Glomerular visceral epithelial cell (primary cell): ENCODE measurements at regions not wholly inside any gene's neighbourhood (a gene's known extent, or its start where the extent isn't known, plus 50 kb on each side); places are given as distances from the start of the nearest gene placed in this dataset.
"Not testable (repeated sequence)": the region's sequence is repeated elsewhere in the genome, so short reads cannot be mapped to it uniquely, and the experiment has no call there.

Experiments
- DNase-seq: peaks from one replicate; pipeline ENCODE4 v3.0.0-alpha.2; 2016; ENCODE audit errors: extremely low spot score

DNA sequence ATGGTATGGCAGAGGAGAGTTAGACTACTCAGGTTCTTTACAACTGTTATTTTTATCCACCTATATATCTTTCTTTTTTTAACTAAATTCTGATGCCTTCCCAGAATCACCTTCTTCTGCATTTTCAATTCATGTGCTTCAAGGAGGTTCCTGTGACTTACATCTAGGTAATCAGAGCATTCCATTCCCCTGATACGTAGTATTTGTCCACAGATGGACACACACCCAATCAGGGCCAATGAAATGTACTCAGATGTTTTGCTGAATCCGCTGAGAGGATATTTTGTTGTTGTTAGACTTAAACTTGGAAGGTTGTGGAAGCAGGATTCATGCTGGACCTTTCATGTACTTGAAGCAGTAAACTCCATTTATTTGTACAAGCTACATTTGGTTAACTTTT, 159.4 kb upstream of the FER start:
- DNase-seq = no peak

DNA sequence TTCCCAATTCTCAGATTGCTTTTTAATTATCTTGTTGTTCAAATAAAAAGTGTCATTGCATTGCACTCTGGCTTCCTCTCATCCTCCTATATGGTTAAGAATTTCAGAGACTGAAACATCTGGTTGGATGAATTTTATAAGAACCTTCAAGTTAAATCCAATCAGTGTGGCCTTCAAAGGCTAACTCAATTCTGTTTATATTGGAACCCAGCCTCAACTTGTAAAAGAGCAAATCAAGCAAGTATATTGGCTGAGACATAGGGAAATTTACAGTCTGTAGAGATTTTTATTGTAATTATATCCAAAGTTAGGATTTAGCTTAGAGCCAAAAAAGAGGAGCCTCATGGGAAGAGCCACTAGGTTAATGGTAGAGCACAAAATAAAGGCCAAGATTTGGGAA, 159.9 kb upstream of the FER start:
- DNase-seq = no peak

DNA sequence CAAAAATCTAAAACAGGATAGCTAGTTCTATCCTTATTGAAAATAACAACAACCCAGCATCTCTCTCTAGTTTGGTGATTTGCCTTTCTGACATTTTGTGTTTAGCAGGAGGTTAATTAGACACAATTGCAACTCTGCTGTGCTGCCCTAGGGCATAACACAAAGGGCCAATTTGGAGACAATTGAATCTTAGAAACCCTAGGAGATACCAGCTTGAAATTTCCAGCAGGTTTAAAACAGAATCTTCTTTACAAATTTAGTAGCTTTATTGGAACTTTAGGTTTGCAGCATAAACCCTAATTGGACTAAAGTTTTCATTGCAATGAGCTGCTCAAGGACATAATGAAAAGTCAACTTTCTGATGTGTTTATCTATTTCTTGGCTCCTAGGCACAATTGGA, 166.7 kb upstream of the FER start:
- DNase-seq = no peak

DNA sequence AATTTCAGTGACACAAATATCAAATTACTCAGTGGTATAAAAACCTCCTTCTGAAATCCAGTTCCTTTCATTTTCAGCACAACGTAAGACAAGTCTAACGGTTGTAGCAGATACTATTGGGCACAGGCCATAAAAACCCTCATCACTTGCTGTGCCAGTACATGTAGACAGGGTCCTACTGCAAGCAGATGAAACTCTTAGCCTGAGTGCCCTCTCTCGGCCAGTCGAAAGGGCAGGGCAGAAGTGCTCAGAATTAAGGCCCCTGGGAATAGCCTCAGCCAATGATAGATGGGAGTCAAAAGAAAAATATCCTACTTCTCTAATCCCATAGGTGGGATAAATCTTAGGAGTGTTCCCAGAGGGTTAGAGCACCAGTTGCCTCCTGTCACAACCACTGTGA, 168.5 kb upstream of the FER start:
- no peak for DNase-seq

DNA sequence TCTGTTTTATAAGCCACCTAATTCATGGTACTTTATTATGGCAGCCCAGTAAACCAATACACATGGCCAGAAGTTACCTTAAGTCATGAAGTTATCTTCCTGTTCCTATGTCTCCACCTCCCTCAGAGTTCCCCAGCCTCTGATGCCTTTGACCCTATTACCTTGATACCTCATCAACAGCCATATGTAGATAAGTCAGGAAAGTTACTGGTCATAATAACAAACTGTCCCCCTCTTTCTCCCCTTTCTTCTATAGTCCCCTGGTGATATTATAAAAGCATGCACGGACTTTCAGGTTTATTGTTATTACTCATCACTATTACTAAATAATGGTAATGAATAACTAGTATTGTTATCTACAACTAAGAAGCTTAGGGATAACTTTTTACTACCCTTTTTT, 168.9 kb upstream of the FER start:
- DNase-seq = no peak

DNA sequence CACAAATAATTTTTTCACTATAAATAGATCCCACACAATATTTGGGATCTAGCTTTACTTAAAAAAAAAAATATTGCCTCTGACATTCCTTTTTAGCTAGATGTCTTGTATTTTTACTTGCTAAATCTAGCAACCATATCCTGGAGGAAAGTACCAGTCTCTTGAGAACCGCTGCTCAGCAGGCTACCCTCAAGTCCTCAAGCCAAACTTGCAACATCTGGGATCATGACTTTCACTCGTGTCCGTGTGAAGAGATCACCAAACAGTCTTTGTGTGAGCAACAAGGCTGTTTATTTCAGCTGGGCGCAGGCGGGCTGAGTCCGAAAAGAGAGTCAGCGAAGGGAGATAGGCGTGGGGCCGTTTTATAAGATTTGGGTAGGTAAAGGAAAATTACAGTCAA, 180.3 kb upstream of the FER start:
- DNase-seq = no peak

DNA sequence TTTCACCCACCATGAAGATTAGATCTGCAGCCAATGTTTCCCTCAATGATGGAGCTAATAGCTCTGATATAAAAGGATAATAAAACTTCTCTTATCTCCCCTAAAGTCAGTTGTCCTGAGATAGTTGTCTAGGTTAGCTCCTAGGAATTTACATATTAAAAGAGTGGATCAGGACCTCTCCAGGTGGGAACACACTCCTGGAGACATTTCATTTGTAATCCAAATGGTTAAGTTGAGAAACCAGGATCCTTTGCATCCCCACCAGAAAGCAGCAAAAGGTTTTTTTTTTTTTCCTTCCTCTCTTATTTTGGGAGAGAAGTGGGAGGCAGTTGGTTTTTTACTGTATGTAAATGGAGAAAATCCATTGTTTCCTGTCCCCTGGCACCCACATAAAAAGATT, 182.5 kb upstream of the FBXL17 start:
- DNase-seq = no peak

DNA sequence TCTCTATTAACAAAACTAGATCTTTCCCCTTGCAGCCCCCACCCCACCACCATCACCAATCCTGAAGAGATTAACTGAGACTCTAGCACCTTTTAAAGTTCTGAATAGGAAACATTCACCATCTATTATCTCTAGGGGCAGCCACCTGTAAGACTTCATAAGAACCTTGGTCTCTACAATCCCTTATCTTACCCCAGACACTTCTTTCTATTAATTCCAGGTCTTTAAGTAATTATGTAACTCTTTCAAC, 180.2 kb upstream of the FBXL17 start:
- no peak for DNase-seq

DNA sequence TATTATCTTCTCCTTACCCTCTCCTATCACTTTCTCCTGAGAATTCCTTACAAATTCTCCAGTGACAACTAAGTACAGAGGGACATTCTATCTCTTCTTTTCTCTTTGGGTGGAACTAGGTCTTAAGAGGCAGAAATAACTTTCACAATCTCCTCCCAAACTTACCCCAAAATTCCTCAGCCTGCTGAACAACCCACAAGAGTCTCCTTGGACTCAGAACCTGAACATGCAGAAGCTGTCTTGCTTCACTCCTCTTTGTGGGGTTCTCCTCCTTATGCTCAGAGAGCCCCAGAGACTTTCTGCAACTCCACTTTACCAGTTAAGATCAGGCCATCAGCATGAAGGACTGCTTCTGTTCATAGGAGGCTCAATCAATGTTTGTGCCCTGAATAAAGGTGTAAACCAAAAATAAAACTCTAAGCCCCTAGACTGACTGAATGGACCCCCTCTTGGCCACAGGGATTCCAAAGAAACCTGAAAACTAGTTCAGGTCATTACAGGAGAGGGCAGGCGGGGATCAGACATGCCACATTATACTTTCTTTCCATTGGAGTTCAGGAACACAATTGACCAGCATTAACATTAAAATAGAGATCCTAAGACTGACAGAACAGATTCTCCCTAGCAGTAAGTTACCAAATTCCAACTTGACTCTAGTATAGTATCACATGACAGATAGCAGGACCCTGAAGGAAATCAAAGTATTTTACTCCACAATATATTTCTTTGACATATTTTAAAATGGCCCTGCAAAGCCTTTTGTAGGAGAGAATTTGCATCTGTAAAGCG, 179.7 kb upstream of the FBXL17 start:
- no peak for DNase-seq

DNA sequence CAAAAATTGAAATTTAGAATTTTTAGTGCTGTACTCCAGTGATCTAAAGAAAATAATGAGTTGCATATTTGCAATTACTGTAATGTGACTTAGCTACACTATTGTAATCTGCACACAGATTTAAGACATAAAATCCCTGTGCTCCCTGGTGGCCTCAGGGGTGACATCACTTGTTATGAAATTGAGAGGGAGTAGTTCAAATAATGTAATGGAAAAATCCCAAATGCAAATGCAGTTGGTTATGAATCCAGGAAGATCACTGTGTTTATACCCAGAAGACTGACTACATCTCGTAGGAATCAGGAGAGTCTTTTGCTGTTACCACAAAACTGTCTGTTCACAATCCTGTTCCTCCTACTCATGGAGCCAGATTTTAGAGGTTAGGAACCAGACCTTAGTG, 178.7 kb upstream of the FBXL17 start:
- no peak for DNase-seq

DNA sequence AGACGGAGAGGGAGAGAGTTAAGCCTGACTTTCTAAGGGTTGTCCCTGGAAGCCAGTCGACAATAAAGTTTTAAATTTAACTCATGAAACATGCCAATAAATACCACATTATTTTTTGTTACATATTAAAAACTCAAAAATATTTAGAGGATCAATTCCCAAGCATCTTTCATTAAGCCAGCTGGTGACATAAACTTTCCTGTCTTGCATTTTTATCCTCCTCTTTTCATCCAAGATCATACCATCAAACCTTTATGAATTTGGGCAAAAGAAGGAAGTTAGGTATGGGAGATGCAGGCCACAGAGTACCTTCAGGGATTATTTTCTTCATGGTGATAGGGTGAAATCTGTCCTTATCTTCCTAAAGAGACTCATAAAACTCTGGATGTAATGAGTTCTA, 178.3 kb upstream of the FBXL17 start:
- DNase-seq = no peak

DNA sequence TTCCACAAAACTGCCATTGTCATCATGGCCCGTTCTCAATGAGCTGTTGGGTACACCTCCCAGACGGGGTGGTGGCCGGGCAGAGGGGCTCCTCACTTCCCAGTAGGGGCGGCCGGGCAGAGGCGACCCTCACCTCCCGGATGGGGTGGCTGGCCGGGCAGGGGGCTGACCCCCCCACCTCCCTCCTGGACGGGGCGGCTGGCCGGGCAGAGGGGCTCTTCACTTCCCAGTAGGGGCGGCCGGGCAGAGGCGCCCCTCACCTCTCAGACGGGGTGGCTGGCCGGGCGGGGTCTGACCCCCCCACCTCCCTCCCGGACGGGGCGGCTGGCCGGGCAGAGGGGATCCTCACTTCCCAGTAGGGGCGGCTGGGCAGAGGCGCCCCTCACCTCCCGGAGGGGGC, 176.9 kb upstream of the FBXL17 start:
- DNase-seq = not testable (repeated sequence)

DNA sequence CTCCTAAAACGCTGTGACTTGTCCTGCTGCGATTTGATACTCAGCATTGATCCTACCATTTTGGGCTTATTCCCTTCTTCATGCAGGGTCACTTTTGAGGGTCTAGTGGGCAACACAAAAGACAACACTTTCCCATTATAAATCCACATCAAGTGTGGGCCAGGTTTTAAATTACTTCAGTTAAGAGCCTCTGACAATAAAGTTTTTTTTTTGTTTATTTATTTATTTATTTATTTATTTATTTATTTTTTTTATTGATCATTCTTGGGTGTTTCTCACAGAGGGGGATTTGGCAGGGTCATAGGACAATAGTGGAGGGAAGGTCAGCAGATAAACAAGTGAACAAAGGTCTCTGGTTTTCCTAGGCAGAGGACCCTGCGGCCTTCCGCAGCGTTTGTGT, 176.2 kb upstream of the FBXL17 start:
- not testable (repeated sequence) for DNase-seq

DNA sequence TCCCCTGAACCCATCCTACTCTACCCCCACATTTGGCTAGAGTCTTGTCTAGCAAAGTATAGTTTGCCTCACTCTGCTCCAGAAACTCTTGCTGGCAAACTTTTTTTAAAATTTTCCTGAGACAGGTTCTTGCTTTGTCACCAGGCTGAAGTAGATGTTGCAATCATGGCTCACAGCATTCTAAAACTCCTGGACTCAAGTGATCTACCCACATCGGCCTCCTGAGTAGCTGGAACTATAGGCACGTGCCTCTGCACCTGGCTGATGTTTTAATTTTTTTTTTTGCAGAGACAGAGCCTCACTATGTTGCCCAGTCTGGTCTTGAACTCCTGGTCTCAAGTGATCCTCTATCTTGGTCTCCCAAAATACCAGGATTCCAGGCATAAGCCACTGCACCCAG, 175.8 kb upstream of the FBXL17 start:
- no peak for DNase-seq

DNA sequence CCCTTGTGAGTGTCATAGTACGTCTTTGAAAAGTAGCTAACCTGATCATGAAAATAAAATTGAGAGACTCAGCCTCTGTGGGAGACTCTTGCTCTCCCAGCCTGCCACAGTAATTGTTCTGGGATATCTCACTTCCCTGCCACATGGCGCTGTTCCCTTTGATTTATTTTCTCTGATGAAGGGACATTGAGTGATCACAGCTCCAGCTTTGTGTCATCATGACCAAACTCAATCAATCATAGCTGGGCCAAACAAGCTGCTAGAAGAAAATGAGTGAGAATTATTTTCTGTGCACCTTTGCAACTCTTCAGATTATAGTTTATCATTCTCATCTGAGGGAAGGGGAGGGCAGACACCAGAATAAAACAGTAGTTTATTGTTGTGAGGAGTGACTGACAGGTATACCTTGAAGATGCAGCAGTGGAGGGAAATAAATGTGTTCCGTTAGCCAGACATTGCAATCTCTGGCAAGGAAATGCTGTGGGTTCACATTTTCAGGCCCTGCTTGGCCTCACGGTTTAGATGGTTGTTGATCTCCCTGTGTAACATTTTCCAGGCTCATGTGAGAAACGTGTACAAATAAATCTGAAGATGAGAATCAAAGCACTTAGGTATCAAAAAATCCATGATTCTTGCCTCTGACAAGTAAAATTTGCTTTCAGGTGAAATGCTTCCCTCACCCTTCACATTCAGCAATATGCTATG, 174.7 kb upstream of the FBXL17 start:
- DNase-seq = no peak

DNA sequence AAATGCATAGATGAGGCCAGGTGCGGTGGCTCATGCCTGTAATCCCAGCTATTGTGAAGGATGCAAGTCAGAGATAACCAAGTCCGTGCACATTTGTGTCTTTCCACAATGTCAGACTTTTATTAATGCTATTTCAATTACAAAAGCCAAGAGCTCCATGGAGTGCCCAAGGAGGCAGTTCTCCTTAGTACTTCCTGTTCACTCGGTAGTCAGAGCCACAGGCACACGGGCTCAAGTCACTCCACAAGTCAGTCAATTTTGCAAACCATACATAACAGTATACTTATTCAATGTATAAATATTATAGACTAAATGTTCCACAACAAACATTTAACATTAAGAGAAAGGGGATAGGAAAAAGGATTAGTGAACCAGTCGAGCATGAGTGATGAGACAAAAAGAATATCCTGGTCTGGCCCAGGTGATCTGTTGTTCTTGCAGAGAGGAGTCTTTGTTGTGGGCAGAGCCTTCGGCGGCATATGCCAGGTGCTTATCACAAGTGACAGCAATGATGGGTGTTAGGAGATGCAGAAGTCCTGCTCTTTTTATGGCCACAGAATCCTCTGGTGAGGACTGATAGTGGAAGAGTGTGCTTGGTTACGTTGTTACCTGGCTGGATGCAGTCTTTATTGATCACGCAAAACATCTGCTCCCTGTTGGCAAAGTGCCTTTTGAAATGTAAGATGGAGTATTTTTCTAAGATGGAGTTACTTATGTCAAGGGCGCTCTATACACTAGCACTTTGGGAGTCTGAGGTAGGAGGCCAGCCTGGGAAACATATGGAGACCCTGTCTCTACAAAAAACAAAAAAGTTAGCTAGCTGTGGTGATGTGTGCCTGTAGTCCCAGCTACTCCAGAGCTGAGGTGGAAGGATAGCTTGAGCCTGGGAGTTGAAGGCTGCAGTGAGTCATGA, 167.0 kb upstream of the FBXL17 start:
- no peak for DNase-seq

DNA sequence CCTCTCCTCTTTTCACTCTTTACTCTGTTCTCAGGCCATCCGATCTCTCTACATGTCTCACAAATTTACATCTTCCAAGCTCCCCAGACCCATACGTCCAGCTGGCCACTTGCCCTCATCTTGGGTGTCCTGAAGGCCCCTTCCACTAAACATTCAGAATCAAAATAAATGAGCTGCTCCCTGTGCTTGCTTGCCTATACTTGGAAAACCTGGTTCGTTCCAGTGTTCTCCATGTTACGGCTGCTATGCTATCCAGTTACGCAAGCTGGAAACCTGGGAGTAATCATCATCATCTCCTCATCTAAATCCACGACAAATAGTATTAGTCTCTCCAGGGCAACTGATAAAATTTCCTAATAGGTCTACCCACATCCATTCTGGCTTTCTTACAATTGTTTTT, 165.0 kb upstream of the FBXL17 start:
- DNase-seq = no peak

DNA sequence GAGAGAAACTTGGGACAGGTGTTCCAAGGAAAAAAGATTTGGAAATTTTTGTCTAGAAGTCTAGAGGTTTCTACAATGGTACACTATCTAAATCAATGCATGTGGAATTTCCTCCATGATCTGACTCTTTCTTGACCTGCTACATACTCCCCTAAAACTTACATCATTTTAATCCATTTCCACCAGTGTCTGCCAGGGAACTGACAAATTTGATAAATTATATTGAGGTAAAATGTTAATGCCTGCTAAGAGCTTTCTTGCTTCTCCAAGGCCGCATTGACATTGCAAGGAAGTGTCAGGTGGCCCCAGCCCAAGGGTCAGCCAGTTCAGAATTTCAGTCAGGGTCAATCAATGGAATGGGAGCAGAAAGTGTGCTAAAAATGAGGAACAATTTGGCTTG, 163.4 kb upstream of the FBXL17 start:
- DNase-seq = no peak

DNA sequence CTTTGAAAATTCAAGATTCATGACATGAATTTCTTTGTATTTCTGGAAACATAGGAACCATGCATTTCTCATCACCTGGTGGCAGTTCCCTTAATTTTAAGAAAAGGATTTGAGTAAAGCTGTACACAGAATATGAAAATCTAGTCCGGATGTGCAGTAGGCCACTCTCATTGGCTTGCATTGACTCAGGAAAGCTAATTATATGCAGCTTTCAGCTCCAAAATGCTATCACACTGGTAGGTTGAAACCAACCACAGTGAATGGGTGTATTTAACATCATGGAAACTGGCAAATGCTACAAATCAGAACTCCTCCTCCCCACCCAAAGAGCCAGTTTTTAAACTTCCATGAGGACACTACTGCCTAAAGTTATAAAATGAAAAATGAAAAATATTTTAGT, 161.6 kb upstream of the FBXL17 start:
- no peak for DNase-seq

DNA sequence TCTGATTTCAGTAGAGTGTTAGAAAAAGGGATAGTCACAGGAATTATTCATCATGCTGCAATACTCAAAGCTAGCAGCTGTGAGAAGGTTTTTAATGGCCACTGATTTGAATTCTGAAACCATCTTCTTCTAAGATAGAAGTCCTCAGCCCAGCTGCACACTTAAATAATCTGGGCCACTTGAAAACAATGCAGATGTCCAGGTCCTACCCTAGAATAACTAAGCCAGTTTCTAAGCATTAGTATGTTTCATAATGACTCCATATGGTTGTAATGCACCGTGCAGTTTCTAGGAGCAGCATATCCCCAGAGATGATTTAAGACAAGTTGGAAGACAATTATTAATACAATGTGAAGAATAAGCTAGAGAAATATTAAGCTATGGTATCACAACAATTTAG, 159.9 kb upstream of the FBXL17 start:
- no peak for DNase-seq

DNA sequence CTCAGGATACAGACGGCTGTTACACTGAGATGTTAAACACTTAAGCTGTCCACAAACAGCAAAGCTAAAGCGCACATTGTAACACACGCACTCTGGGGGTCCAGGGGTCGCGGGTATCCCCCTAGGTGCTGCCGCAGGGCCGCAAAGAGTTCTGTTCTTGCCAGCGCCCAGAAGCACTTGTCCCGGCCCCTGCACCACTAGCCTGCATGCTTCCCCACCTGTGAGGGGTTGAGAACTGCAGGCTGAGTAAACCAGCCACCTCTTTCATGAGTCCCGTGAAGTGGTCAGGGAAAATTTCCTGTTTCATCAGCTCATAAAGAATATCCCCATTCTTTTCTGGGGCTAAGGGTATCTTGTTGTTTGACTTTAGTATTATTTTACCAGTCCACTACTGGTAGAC, 154.4 kb upstream of the FBXL17 start:
- DNase-seq = no peak

DNA sequence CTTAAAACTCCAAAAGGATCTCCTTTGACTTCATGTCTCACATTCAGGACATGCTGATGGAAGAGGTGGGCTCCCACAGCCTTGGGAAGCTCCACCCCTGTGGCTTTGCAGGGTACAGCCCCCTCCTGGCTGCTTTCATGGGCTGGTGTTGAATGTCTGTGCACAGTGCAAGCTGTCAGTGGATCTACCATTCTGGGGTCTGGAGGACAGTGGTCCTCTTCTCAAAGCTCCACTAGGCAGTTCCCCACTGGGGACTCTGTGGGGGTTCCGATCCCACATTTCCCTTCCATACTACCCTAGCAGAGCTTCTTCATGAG, 150.2 kb upstream of the FBXL17 start:
- DNase-seq = not testable (repeated sequence)
